Chondrocyte (in vitro differentiated cells): ENCODE measurements at regions not wholly inside any gene's neighbourhood (a gene's known extent, or its start where the extent isn't known, plus 50 kb on each side); places are given as distances from the start of the nearest gene placed in this dataset.
A peak's percentile ranks its signal among the peaks of the same experiment; 100 is the strongest.
"Not testable (repeated sequence)": the region's sequence is repeated elsewhere in the genome, so short reads cannot be mapped to it uniquely, and the experiment has no call there.

Experiments
- DNase-seq: peaks from one replicate; pipeline ENCODE4 v3.0.0; 2021; ENCODE audit warnings: mixed read lengths, low spot score
- H3K27ac Mint-ChIP-seq: one replicate; pipeline ENCODE4 v1.8.0; 2021; ENCODE audit warnings: mild to moderate bottlenecking, moderate library complexity, mixed read lengths; ENCODE audit not compliant: unreplicated experiment
- H3K27me3 Mint-ChIP-seq: 2 replicates; pipeline ENCODE4 v1.8.0; 2021; ENCODE audit warnings: low read depth, mixed read lengths
- H3K36me3 Mint-ChIP-seq: 2 replicates; pipeline ENCODE4 v1.8.0; 2021; ENCODE audit warnings: low read depth, mixed read lengths
- H3K4me1 Mint-ChIP-seq: 2 replicates; pipeline ENCODE4 v1.8.0; 2021; ENCODE audit warnings: low read depth, mild to moderate bottlenecking, mixed read lengths
- H3K4me3 Mint-ChIP-seq: one replicate; pipeline ENCODE4 v1.8.0; 2021; ENCODE audit warnings: mild to moderate bottlenecking, moderate library complexity, mixed read lengths; ENCODE audit not compliant: unreplicated experiment
- H3K9me3 Mint-ChIP-seq: 2 replicates; pipeline ENCODE4 v1.8.0; 2021; ENCODE audit warnings: low read depth, mixed read lengths
- TF ChIP-seq, protein P1 (sequence below): fragments of 200-600 bp; sonication (generic); IDR thresholded peaks from 2 replicates; pipeline ENCODE4 v1.5.0; 2021; ENCODE audit warnings: antibody characterized with exemption, mild to moderate bottlenecking, moderate library complexity

GRCh38 chr2:131858197-131858596 is 303.6 kb downstream of the ANKRD30BL start:
- not testable (repeated sequence) for H3K4me3 Mint-ChIP-seq, DNase-seq, H3K4me1 Mint-ChIP-seq, H3K36me3 Mint-ChIP-seq, H3K27me3 Mint-ChIP-seq, H3K27ac Mint-ChIP-seq, H3K9me3 Mint-ChIP-seq
- TF ChIP-seq, protein P1, sequence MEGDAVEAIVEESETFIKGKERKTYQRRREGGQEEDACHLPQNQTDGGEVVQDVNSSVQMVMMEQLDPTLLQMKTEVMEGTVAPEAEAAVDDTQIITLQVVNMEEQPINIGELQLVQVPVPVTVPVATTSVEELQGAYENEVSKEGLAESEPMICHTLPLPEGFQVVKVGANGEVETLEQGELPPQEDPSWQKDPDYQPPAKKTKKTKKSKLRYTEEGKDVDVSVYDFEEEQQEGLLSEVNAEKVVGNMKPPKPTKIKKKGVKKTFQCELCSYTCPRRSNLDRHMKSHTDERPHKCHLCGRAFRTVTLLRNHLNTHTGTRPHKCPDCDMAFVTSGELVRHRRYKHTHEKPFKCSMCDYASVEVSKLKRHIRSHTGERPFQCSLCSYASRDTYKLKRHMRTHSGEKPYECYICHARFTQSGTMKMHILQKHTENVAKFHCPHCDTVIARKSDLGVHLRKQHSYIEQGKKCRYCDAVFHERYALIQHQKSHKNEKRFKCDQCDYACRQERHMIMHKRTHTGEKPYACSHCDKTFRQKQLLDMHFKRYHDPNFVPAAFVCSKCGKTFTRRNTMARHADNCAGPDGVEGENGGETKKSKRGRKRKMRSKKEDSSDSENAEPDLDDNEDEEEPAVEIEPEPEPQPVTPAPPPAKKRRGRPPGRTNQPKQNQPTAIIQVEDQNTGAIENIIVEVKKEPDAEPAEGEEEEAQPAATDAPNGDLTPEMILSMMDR = peak; percentile 79
